GM21619 (cell line): ENCODE measurements at regions not wholly inside any gene's neighbourhood (a gene's known extent, or its start where the extent isn't known, plus 50 kb on each side); places are given as distances from the start of the nearest gene placed in this dataset.

Experiments
- ATAC-seq: cut with Tn5 transposase; IDR thresholded peaks from one replicate; pipeline ENCODE4 v1.9.1; 2021; ENCODE audit not compliant: unreplicated experiment

GRCh38 chr14:42335918-42336317 lies 729.2 kb downstream of the LRFN5 start:
- no peak for ATAC-seq

GRCh38 chr14:42334931-42335330 lies 728.3 kb downstream of the LRFN5 start:
- no peak for ATAC-seq

GRCh38 chr14:42323426-42323825 lies 716.8 kb downstream of the LRFN5 start:
- no peak for ATAC-seq

- no peak for ATAC-seq
Measured at GRCh38 chr14:42322531-42323284, 716.0 kb downstream of the LRFN5 start.

- no peak for ATAC-seq
Measured at GRCh38 chr14:42319996-42320395, 713.3 kb downstream of the LRFN5 start.

GRCh38 chr14:42316693-42317092 lies 710.0 kb downstream of the LRFN5 start:
- ATAC-seq, result no peak

- no peak for ATAC-seq
Measured at GRCh38 chr14:42311876-42312275, 705.2 kb downstream of the LRFN5 start.

- ATAC-seq, result no peak
Measured at GRCh38 chr14:42307239-42307825, 700.7 kb downstream of the LRFN5 start.

GRCh38 chr14:42299692-42300091 lies 693.0 kb downstream of the LRFN5 start:
- peak; percentile 100 for ATAC-seq

- ATAC-seq, result no peak
Measured at GRCh38 chr14:42293180-42293579, 686.5 kb downstream of the LRFN5 start.

- ATAC-seq, result peak; percentile 66
Measured at GRCh38 chr14:42277840-42278239, 671.2 kb downstream of the LRFN5 start.

- ATAC-seq, result no peak
Measured at GRCh38 chr14:42269234-42269633, 662.6 kb downstream of the LRFN5 start.

GRCh38 chr14:42248131-42248530 lies 641.5 kb downstream of the LRFN5 start:
- ATAC-seq, result no peak

- no peak for ATAC-seq
Measured at GRCh38 chr14:42241101-42241500, 634.4 kb downstream of the LRFN5 start.

GRCh38 chr14:42229976-42230375 lies 623.3 kb downstream of the LRFN5 start:
- no peak for ATAC-seq

GRCh38 chr14:42229294-42229693 lies 622.6 kb downstream of the LRFN5 start:
- no peak for ATAC-seq

- ATAC-seq, result no peak
Measured at GRCh38 chr14:42228611-42229010, 621.9 kb downstream of the LRFN5 start.

- ATAC-seq, result no peak
Measured at GRCh38 chr14:42224053-42224888, 617.6 kb downstream of the LRFN5 start.

- peak; percentile 95 for ATAC-seq
Measured at GRCh38 chr14:42222924-42223471, 616.3 kb downstream of the LRFN5 start.

GRCh38 chr14:42214981-42215491 lies 608.4 kb downstream of the LRFN5 start:
- ATAC-seq, result no peak

- ATAC-seq, result no peak
Measured at GRCh38 chr14:42200957-42201356, 594.3 kb downstream of the LRFN5 start.
